ENCODE measurements at regions not wholly inside any gene's neighbourhood (a gene's known extent, or its start where the extent isn't known, plus 50 kb on each side); places are given as distances from the start of the nearest gene placed in this dataset.
A peak's percentile ranks its signal among the peaks of the same experiment; 100 is the strongest.
"Not testable (repeated sequence)": the region's sequence is repeated elsewhere in the genome, so short reads cannot be mapped to it uniquely, and the experiment has no call there.

GRCh38 chr11:39139581-39139980, 2319.9 kb downstream of the LRRC4C start:
- DNase-seq, result no peak

- no peak for DNase-seq
Measured at GRCh38 chr11:39120890-39121289, 2338.6 kb downstream of the LRRC4C start.

- DNase-seq, result no peak
Measured at GRCh38 chr11:39113606-39114005, 2345.8 kb downstream of the LRRC4C start.

- no peak for DNase-seq
Measured at GRCh38 chr11:39102236-39102635, 2357.2 kb downstream of the LRRC4C start.

- no peak for DNase-seq
Measured at GRCh38 chr11:39078465-39078864, 2381.0 kb downstream of the LRRC4C start.

- no peak for DNase-seq
Measured at GRCh38 chr11:39037611-39038010, 2421.8 kb downstream of the LRRC4C start.

GRCh38 chr11:39036021-39036420, 2423.4 kb downstream of the LRRC4C start:
- no peak for DNase-seq

- DNase-seq, result no peak
Measured at GRCh38 chr11:39021539-39021938, 2423.5 kb upstream of the RAG2 start.

GRCh38 chr11:39011797-39012196, 2413.8 kb upstream of the RAG2 start:
- DNase-seq, result no peak

GRCh38 chr11:38990841-38991240, 2392.8 kb upstream of the RAG2 start:
- DNase-seq, result no peak

GRCh38 chr11:38990139-38990538, 2392.1 kb upstream of the RAG2 start:
- DNase-seq, result no peak

GRCh38 chr11:38988908-38989307, 2390.9 kb upstream of the RAG2 start:
- DNase-seq, result no peak

- DNase-seq, result no peak
Measured at GRCh38 chr11:38972220-38972619, 2374.2 kb upstream of the RAG2 start.

- peak; percentile 22 for DNase-seq
Measured at GRCh38 chr11:38971141-38971540, 2373.1 kb upstream of the RAG2 start.

- DNase-seq, result no peak
Measured at GRCh38 chr11:38968951-38969350, 2370.9 kb upstream of the RAG2 start.

GRCh38 chr11:38952698-38953097, 2354.7 kb upstream of the RAG2 start:
- no peak for DNase-seq

GRCh38 chr11:38950867-38951266, 2352.8 kb upstream of the RAG2 start:
- peak; percentile 54 for DNase-seq

GRCh38 chr11:38948392-38948791, 2350.4 kb upstream of the RAG2 start:
- DNase-seq, result no peak

GRCh38 chr11:38937709-38938108, 2339.7 kb upstream of the RAG2 start:
- DNase-seq, result no peak

- DNase-seq, result no peak
Measured at GRCh38 chr11:38935941-38936340, 2337.9 kb upstream of the RAG2 start.

GRCh38 chr11:38927993-38928392, 2330.0 kb upstream of the RAG2 start:
- no peak for DNase-seq

GRCh38 chr11:38924644-38925043, 2326.6 kb upstream of the RAG2 start:
- DNase-seq, result no peak

GRCh38 chr11:38900211-38900610, 2302.2 kb upstream of the RAG2 start:
- DNase-seq, result no peak

GRCh38 chr11:38894201-38894600, 2296.2 kb upstream of the RAG2 start:
- not testable (repeated sequence) for DNase-seq

GRCh38 chr11:38884145-38884865, 2286.3 kb upstream of the RAG2 start:
- DNase-seq, result no peak

All from fibroblast of skin of back (primary cell).